ENCODE measurements at regions not wholly inside any gene's neighbourhood (a gene's known extent, or its start where the extent isn't known, plus 50 kb on each side); places are given as distances from the start of the nearest gene placed in this dataset.

- no peaks in the 10 kb centered on the region for H3K79me2 ChIP-seq (ENCODE audit: control insufficient read depth, insufficient read depth, low read length)
- no peak overlapping the region for H3K4me2 ChIP-seq (ENCODE audit: insufficient read depth, low read length)
- no peaks in the 10 kb centered on the region for H3K4me1 ChIP-seq (ENCODE audit: control insufficient read depth, extremely low read depth, insufficient read depth, low read length)
- TF ChIP-seq CTCF (IDR thresholded peaks at IDR 0.05; ENCODE audit: extremely low read depth in 1 of 2, insufficient read depth in 1 of 2, low read depth in 1 of 2, low read length in 2 of 2) (no peak), POLR2AphosphoS5 (IDR thresholded peaks at IDR 0.05; ENCODE audit: insufficient read depth, low read depth, low read length) (no peak), FOS (IDR thresholded peaks at IDR 0.05; ENCODE audit: borderline replicate concordance, insufficient read depth, low read length) (no peak), POLR2A (IDR thresholded peaks at IDR 0.05; ENCODE audit: low read depth, low read length) (no peak), JUN (IDR thresholded peaks at IDR 0.05; ENCODE audit: borderline replicate concordance, insufficient read depth, insufficient read length, low read depth) (no peak), MYC (IDR thresholded peaks at IDR 0.05; ENCODE audit: low read depth, low read length) (no peak), EZH2 (IDR thresholded peaks at IDR 0.05; ENCODE audit: borderline replicate concordance, low read depth, low read length, severe bottlenecking) (no peak), GATA2 (IDR thresholded peaks at IDR 0.05; ENCODE audit: insufficient read depth, insufficient read length, low read depth, low read length) (no peak), MAX (IDR thresholded peaks at IDR 0.05; ENCODE audit: insufficient read depth, insufficient read length) (no peak)
- no peak overlapping the region for H3K4me3 ChIP-seq (replicated peaks in 1 of 3; ENCODE audit: insufficient read depth in 1 of 3, low read depth in 1 of 3, low read length in 3 of 3)
- no peaks in the 10 kb centered on the region for H3K27me3 ChIP-seq (ENCODE audit: control insufficient read depth in 2 of 2, insufficient read depth in 2 of 2, low read length in 2 of 2)
- DNase-seq (ENCODE audit: low read depth, low spot score) = no peak
- ChIA-PET POLR2A (no interaction called here), CTCF (no interaction called here)
- dilution Hi-C loops (cut with MboI; ENCODE audit: extremely low pct_ligation_motif_present, low sequenced_read_pairs) = no loop called here
- no peaks in the 10 kb centered on the region for H3K9me3 ChIP-seq (replicated peaks; ENCODE audit: control insufficient read depth, insufficient read depth, low read length)
- H3K9me1 ChIP-seq (replicated peaks; ENCODE audit: control insufficient read depth, extremely low read depth, insufficient read depth, low read length) = no peaks in the 10 kb centered on the region
- no peak overlapping the region for H3K9ac ChIP-seq (replicated peaks; ENCODE audit: extremely low read depth, insufficient read depth, low read length)
- no peak overlapping the region for H3K27ac ChIP-seq (ENCODE audit: insufficient read depth, low read depth, low read length)
- no peaks in the 10 kb centered on the region for H4K20me1 ChIP-seq (replicated peaks; ENCODE audit: control insufficient read depth, extremely low read depth, insufficient read depth, low read length)
- intact Hi-C loops (cut with micrococcal nuclease) = no loop called here
- H3K36me3 ChIP-seq (ENCODE audit: control insufficient read depth in 2 of 2, extremely low read depth in 1 of 2, insufficient read depth in 2 of 2, low read length in 2 of 2) = no peaks in the 10 kb centered on the region
- FAIRE-seq = no peak
- H2AFZ ChIP-seq (ENCODE audit: low read depth, low read length) = no peak overlapping the region
- no TSS peak for BruUV-seq (replicated peaks)
These were observed 180.8 kb upstream of the PCSK5 start for GRCh38 chr9:75709698-75710097.
